SK-N-DZ (cell line): ENCODE measurements at regions not wholly inside any gene's neighbourhood (a gene's known extent, or its start where the extent isn't known, plus 50 kb on each side); places are given as distances from the start of the nearest gene placed in this dataset.

Source experiments
- DNase-seq: peaks from one replicate; pipeline ENCODE4 v3.0.0-alpha.2; 2015; ENCODE audit warnings: low spot score

- no peak for DNase-seq
These were observed 1097.0 kb downstream of the PDHA2 start for GRCh38 chr4:96936886-96937285.

DNA sequence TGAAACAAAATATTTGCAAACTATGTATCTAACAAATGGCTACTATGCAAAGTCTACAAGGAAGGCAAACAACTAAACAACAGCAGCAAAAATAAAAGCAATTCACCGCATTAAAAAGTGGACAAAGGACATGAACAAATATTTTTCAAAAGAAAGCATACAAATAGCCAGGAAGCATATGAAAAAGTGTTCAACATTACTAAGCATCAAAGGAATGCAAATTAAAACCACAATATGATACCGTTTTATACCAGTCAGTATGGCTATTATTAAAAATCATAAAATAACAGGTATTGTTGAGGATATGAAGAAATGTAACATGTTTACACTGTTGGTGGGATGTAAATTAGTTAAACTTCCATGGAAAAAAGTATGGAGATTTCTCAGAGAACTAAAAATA is 1106.7 kb downstream of the PDHA2 start:
- no peak for DNase-seq

DNA sequence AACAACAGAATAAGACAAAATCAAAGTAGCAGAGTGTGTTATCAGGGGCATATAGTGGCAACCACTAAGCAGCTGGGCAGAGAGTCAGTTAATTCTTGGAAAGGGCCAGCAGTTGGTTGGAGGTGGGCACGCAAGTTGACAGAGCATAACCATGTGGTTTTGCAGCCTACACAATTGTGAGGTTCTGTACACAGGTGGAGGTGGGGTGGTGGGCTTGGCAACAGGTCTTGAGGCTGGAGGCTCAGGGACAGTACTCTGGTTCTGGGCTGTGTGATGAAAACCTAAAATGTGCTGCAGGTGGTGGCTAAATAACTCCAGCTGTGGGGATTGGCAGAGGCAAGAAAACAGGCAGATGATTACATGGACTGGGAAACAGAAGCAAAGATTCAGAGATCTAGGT is 1112.7 kb downstream of the PDHA2 start:
- DNase-seq, result no peak

- DNase-seq, result no peak
These were observed 1115.3 kb downstream of the PDHA2 start for GRCh38 chr4:96955226-96955625.

GRCh38 chr4:96955691-96956090 is 1115.8 kb downstream of the PDHA2 start:
- DNase-seq, result no peak

DNA sequence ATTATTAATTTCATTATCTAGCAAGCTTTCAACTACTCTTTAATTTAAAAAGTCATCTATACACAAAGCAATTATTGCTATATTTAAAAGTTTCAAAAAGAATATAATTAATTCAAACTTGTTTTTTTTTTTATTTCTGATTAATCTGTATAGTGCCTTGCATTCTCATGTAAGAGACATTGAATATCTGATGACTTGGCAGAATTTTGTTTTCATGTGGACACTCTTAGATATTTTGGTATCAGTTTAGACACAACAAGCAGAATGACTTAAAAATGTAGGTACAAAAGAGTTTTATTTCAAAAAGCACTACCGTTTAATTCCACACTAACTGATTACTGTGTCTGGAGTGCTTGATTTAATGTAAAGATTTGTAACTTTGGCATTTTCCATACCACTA is 1129.6 kb downstream of the PDHA2 start:
- DNase-seq, result no peak

DNA sequence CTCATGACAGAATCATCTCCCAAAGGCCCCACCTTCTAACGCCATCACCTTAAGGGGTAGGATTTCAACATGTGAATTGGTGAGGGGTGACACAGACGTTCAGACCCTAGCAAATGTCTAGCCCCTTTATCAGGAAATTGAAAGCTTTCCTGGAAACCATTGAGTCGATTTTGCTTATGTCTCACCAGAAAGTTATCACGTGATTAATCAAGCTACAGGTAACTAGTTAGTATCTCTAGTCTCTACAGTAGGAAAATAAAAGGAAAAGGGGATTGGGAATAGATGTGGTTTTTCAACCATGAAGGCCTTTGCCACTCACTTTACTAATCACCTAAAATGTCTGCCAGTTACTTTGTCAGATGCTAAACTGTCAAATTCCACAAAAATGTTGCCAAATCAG is 1133.0 kb downstream of the PDHA2 start:
- no peak for DNase-seq

DNA sequence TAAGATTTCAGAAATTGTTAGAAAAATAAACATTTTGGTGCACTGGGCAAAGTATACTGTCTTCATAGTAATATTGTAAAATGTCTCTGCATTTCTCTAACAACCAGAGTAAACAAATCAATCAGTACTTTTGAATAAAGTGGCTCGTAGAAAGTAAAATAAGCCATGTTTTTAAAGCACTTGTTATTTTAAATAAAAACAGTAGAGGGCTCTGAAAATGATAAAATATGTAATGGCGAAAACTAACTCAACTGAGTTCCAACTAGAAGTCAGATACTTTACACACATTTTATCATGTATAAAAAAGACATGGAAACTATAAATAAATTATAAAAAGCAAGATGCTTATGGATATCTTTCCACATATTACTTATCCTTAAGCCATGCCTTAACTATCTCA is 1134.4 kb downstream of the PDHA2 start:
- DNase-seq, result no peak

DNA sequence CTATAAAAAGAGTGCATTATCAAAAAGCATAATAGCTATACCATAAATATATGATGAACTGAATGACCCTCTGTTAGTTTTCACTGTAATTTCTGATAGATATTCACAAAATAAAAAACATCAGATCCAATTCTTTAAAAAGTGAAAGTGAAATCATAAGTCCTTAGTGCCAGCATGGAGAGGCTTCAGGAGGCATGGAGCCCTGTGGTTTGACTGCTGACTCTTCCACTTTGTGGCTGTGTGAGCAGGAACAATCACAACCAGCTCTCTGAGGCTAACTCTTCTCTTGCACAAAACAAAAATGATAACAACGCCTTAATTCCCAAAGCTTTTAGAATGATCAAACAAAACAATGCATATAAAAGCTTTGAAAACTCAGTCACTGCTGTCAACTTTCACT is 1143.9 kb downstream of the PDHA2 start:
- no peak for DNase-seq

DNA sequence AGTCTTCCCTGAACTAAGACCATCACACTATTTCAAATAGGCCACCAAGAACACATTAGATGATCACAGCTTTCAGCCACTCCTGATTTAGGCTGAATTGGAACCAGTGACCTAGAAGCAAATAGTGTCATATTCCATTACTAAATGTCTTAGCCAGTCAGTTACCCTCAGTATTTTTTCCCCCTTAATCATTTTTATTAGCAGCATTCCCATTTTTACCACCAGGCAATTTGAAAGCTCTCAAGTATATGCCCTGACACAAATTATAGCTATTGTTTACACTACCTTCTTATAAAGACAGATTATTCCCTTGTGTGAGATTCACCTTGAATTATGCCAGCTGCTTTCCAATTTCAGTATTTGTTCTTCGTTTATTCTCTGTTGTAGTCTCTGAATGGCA is 1146.9 kb downstream of the PDHA2 start:
- DNase-seq, result no peak

GRCh38 chr4:96991083-96991482 is 1151.2 kb downstream of the PDHA2 start:
- no peak for DNase-seq

DNA sequence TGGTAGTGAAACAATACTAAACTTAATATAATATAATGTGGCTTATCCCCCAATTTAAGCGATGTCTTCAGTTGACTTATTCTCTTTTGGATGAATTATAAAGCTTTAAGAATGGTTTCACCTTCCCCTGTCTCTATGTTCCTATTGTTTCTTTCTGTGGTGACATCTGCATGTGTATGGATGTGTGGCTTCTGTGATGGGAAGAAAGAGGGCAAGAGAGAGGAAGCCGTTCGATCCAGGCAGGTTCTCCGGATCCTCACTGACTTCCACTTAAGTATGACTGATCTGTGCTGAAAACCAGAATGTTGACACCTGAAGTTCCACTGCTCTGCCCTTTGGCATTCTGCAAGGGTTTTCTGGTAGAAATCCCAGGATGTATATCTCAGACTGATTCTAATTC is 1150.8 kb downstream of the STPG2 start:
- no peak for DNase-seq

DNA sequence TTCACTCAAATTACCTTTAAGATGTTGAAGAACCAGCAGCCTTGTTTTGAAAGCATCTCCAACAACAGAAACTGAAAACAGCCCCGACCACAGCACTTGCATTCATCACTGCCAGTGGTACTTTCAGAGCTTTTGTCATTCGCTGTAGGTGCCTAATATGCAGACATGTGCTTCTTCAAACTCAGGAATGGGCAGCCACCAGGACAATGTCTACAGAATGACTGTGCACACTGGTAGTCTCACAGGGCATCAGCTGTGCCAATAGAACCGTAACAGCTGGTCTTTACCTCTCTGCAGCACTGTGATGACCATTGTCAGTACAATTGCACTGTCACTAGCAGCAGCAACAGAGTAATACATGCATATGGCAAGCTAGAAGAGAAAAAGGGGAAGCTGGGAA is 1149.7 kb downstream of the STPG2 start:
- DNase-seq, result no peak

- DNase-seq, result no peak
These were observed 1139.6 kb downstream of the STPG2 start for GRCh38 chr4:97003715-97004114.

DNA sequence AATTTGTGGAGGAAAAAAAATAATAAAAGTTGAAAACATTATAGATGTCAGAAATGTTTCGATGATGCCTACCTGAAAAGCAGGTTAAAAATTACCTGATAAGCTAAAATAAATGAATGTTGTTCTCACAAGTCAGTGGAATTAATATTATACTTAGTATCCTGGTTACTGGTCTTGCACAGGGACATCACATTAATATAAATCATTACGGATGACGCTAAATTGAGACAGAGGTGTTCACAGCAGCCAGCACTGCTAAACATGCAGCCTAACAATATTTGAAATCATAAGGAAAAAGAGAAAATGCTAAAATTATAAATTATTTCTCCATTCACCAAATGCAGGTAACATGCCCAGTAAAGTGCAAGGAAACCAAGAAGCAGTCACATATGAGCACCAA is 1130.0 kb downstream of the STPG2 start:
- DNase-seq, result no peak

DNA sequence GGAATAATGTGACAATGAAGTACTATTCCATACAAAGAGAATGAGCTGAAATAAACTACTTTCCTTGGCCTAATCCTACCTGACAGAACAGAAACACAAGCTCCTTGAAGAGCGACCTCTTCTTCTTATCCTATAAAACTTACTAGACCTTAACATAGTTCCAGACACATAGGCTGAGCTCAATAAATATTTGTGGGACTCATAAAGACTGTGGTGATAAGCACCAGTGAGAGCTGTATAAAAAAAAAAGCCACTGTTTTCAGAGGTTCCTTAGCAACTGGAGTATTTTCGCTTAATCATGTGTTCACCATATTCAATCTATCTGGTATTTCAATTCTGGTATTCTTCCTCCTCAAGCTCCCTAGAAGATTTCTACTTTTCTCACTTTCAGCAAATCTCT is 1129.6 kb downstream of the STPG2 start:
- no peak for DNase-seq

GRCh38 chr4:97015301-97015700 is 1128.0 kb downstream of the STPG2 start:
- no peak for DNase-seq

DNA sequence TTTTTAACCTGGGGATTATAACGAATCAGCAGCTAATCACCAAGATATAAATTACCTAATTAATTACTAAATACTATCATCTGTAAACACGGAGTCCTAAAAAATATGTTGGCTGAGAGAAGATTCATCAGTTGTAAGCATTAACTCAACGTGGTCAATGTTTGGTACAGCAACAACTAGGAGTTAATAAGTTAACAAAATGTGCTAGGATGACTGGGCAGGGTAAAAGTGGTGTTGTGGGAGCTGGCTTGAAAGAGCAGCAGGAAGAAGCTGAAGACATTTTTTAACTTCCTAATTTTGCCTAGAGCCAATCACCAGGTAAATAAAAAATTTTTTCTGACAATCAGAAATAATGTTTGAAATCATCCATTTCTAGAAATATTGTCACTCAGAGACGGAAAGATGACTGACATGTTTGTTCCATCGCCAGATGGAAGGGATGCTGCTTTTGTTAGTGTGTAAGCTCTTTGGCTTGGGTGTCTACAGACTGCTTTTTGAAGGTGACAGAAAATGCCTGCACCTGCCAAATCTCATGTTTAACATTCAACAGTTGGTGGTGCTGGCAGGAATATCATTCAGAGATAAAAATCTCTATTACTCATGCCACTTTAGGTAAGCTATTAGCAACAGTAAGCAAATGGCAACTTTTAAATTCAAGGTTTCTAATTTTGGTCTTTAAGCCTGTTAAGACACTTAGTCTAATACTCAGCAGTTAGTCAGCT is 1126.9 kb downstream of the STPG2 start:
- peak; percentile 9 for DNase-seq

GRCh38 chr4:97027728-97028410 is 1115.4 kb downstream of the STPG2 start:
- no peak for DNase-seq

DNA sequence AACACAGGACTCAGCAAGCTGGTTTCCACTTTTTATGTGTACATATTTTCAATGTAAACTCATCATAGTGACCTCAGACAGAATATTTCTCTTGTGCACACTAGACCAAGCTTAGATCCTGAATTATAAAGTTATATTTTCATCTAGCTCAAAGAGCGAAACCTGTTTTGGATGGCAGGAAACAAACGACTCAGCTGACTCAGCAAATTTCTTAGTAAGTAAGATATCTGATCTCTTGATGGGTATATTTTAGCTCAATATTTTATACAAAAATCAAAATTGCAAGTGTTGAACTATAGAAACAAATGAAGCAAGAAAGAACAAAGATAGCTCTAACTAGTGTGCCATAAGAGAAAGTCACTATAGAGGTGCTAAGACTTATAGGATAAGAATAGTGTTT is 1114.5 kb downstream of the STPG2 start:
- no peak for DNase-seq

- DNase-seq, result peak; percentile 73
These were observed 1105.7 kb downstream of the STPG2 start for GRCh38 chr4:97037411-97038145.

- DNase-seq, result no peak
These were observed 1105.1 kb downstream of the STPG2 start for GRCh38 chr4:97038146-97038516.

- no peak for DNase-seq
These were observed 1070.6 kb downstream of the STPG2 start for GRCh38 chr4:97072666-97073065.
